ENCODE measurements at regions not wholly inside any gene's neighbourhood (a gene's known extent, or its start where the extent isn't known, plus 50 kb on each side); places are given as distances from the start of the nearest gene placed in this dataset.
"Not testable (repeated sequence)": the region's sequence is repeated elsewhere in the genome, so short reads cannot be mapped to it uniquely, and the experiment has no call there.

- POLR2A ChIA-PET: no interaction called here
- Histone ChIP-seq H3K36me3 (ENCODE audit: insufficient read depth, low read length) (no peaks in the 10 kb centered on the region), H3K27ac (ENCODE audit: low read depth in 1 of 2, low read length in 2 of 2) (no peak overlapping the region), H3K4me1 (ENCODE audit: insufficient read depth, low read length) (no peaks in the 10 kb centered on the region), H3K27me3 (ENCODE audit: control insufficient read depth in 1 of 2, insufficient read depth in 2 of 2, low read length in 2 of 2) (no peaks in the 10 kb centered on the region), H3K4me3 (ENCODE audit: low read length) (no peak overlapping the region), H3K9me3 (ENCODE audit: control insufficient read depth in 1 of 2, insufficient read depth in 1 of 2, low read length in 2 of 2) (peaks cover 1 to 5% of the 10 kb centered on the region in 2 experiments)
- no peaks in the 10 kb centered on the region for H3K36me3 Mint-ChIP-seq (ENCODE audit: low read depth)
- intact Hi-C loops (cut with DNase I, micrococcal nuclease): no loop called here
- ATAC-seq (ENCODE audit: poor library complexity) (no peak), DNase-seq (no peak)
- H3K27ac Mint-ChIP-seq: no peak overlapping the region
- TF ChIP-seq CTCF (IDR thresholded peaks at IDR 0.05): no peak
- no peak overlapping the region for H3K4me3 Mint-ChIP-seq
- no peaks in the 10 kb centered on the region for H3K27me3 Mint-ChIP-seq
- no peaks in the 10 kb centered on the region for H3K4me1 Mint-ChIP-seq (ENCODE audit: low read depth)
- peaks cover 5% of the 10 kb centered on the region for H3K9me3 Mint-ChIP-seq
- CTCF ChIA-PET: no interaction called here
Observed at GRCh38 chr5:28391277-28391676, 1352.9 kb upstream of the CDH9 start.

GRCh38 chr5:28390341-28390740, 1352.0 kb upstream of the CDH9 start:
- H3K4me1 Mint-ChIP-seq (ENCODE audit: low read depth): no peaks in the 10 kb centered on the region
- intact Hi-C loops (cut with DNase I, micrococcal nuclease): no loop called here
- no peak for ATAC-seq (ENCODE audit: poor library complexity)

GRCh38 chr5:28389727-28390126, 1351.3 kb upstream of the CDH9 start:
- H3K27me3 ChIP-seq (ENCODE audit: control insufficient read depth in 1 of 2, insufficient read depth in 2 of 2, low read length in 2 of 2); CTCF ChIA-PET; H3K4me1 ChIP-seq (ENCODE audit: insufficient read depth, low read length); ATAC-seq (ENCODE audit: poor library complexity); H3K36me3 Mint-ChIP-seq (ENCODE audit: low read depth); H3K27me3 Mint-ChIP-seq; intact Hi-C loops (cut with DNase I, micrococcal nuclease); H3K9me3 Mint-ChIP-seq; POLR2A ChIA-PET; H3K36me3 ChIP-seq (ENCODE audit: insufficient read depth, low read length); H3K9me3 ChIP-seq (ENCODE audit: control insufficient read depth in 1 of 2, insufficient read depth in 1 of 2, low read length in 2 of 2); H3K27ac Mint-ChIP-seq; DNase-seq; H3K4me3 Mint-ChIP-seq; H3K27ac ChIP-seq (ENCODE audit: low read depth in 1 of 2, low read length in 2 of 2); H3K4me3 ChIP-seq (ENCODE audit: low read length); H3K4me1 Mint-ChIP-seq (ENCODE audit: low read depth): not testable (repeated sequence)

More at GRCh38 chr5:28390341-28390740, 1352.0 kb upstream of the CDH9 start:
- Mint-ChIP-seq H3K9me3 (peaks cover 9% of the 10 kb centered on the region), H3K36me3 (ENCODE audit: low read depth) (no peaks in the 10 kb centered on the region), H3K27me3 (no peaks in the 10 kb centered on the region), H3K27ac (no peak overlapping the region), H3K4me3 (no peak overlapping the region)
- ChIA-PET POLR2A (no interaction called here), CTCF (no interaction called here)
- no peak for TF ChIP-seq CTCF (IDR thresholded peaks at IDR 0.05)
- peaks cover 0 to 5% of the 10 kb centered on the region in 2 experiments for H3K9me3 ChIP-seq (ENCODE audit: control insufficient read depth in 1 of 2, insufficient read depth in 1 of 2, low read length in 2 of 2)
- H3K4me1 ChIP-seq (ENCODE audit: insufficient read depth, low read length): no peaks in the 10 kb centered on the region
- H3K27ac ChIP-seq (ENCODE audit: low read depth in 1 of 2, low read length in 2 of 2): no peak overlapping the region
- H3K4me3 ChIP-seq (ENCODE audit: low read length): no peak overlapping the region
- no peak for DNase-seq
- H3K27me3 ChIP-seq (ENCODE audit: control insufficient read depth in 1 of 2, insufficient read depth in 2 of 2, low read length in 2 of 2): no peaks in the 10 kb centered on the region
- no peaks in the 10 kb centered on the region for H3K36me3 ChIP-seq (ENCODE audit: insufficient read depth, low read length)

- no peak for ATAC-seq (ENCODE audit: poor library complexity)
- H3K4me1 Mint-ChIP-seq (ENCODE audit: low read depth): no peaks in the 10 kb centered on the region
- no peaks in the 10 kb centered on the region for H3K27me3 Mint-ChIP-seq
- H3K4me3 ChIP-seq (ENCODE audit: low read length): no peak overlapping the region
- no peak overlapping the region for H3K4me3 Mint-ChIP-seq
- H3K36me3 ChIP-seq (ENCODE audit: insufficient read depth, low read length): no peaks in the 10 kb centered on the region
- H3K36me3 Mint-ChIP-seq (ENCODE audit: low read depth): no peaks in the 10 kb centered on the region
- no peak overlapping the region for H3K27ac ChIP-seq (ENCODE audit: low read depth in 1 of 2, low read length in 2 of 2)
- no peaks in the 10 kb centered on the region for H3K4me1 ChIP-seq (ENCODE audit: insufficient read depth, low read length)
- ChIA-PET CTCF (no interaction called here), POLR2A (no interaction called here)
- H3K27ac Mint-ChIP-seq: no peak overlapping the region
- intact Hi-C loops (cut with DNase I, micrococcal nuclease): no loop called here
- H3K9me3 ChIP-seq (ENCODE audit: control insufficient read depth in 1 of 2, insufficient read depth in 1 of 2, low read length in 2 of 2): peaks cover 0 to 5% of the 10 kb centered on the region in 2 experiments
- no peak for DNase-seq
- H3K27me3 ChIP-seq (ENCODE audit: control insufficient read depth in 1 of 2, insufficient read depth in 2 of 2, low read length in 2 of 2): no peaks in the 10 kb centered on the region
- no peak for TF ChIP-seq CTCF (IDR thresholded peaks at IDR 0.05)
- H3K9me3 Mint-ChIP-seq: peaks cover 9% of the 10 kb centered on the region
Observed at GRCh38 chr5:28388428-28388827, 1350.0 kb upstream of the CDH9 start.

Measured in CD4-positive, alpha-beta T cell (primary cell).